Esophagus muscularis mucosa (tissue), 4 donors: ENCODE measurements at regions not wholly inside any gene's neighbourhood (a gene's known extent, or its start where the extent isn't known, plus 50 kb on each side); places are given as distances from the start of the nearest gene placed in this dataset.

Source experiments
- EP300 ChIP-seq: sonication (generic); formaldehyde crosslinking; IDR thresholded peaks from one replicate; pipeline ENCODE4 v1.6.1; 2017; ENCODE audit warnings: antibody characterized with exemption
- POLR2A ChIP-seq: fragments of 450-650 bp; IDR thresholded peaks from one replicate; pipeline ENCODE4 v1.6.1; 2017; ENCODE audit warnings: antibody characterized with exemption, moderate library complexity, mild to moderate bottlenecking, low read depth
- POLR2AphosphoS5 ChIP-seq, 2 donors: sonication (generic); formaldehyde crosslinking; IDR thresholded peaks; one replicate each; pipeline ENCODE4 v1.6.1; 2017; ENCODE audit warnings: antibody characterized with exemption in 2 of 2
- TF ChIP-seq, protein P1 (sequence below), 3 experiments: fragments of 200-600 bp in 2 of 3; fragments of 450-650 bp in 1 of 3; sonication (generic) in 2 of 3; IDR thresholded peaks; one replicate each; pipeline ENCODE4 v1.5.1; 2017 to 2019; ENCODE audit warnings: antibody characterized with exemption in 3 of 3, mild to moderate bottlenecking in 2 of 3, moderate library complexity in 1 of 3

DNA sequence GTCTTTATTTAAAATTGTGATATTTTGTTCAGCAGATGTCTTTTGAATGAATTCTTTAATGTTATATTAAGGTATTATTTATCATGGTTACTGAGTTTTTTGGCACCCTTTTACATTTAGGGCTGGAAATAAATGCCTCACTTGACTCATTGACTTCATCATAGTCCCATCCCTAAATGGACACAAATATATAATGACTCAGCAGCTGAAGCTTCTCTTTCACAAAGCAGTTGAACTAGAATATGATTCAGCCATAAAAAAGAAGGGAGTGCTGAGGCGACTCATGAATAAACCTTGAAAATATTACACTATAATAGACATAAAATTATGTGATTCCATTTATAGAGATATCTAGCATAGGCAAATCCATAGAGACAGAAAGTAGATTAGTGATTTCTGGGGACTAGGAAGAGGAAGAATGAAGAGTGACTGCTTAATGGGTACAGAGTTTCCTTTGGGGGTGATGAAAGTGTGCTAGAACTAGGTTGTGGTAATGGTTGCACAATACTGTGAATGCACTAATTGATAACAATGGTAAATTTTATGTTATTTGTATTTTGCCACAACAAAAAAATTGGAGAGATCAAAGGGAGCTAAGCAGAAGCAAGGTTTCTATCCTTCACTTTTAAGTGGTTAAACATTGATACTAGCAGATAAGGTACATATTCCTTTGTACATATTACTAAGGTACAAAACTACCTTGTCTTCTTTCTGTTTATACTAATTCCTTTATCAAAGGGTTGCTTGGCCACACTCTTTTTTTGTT is 449.6 kb downstream of the NTRK2 start:
- TF ChIP-seq POLR2A, result no peak
- TF ChIP-seq, protein P1, sequence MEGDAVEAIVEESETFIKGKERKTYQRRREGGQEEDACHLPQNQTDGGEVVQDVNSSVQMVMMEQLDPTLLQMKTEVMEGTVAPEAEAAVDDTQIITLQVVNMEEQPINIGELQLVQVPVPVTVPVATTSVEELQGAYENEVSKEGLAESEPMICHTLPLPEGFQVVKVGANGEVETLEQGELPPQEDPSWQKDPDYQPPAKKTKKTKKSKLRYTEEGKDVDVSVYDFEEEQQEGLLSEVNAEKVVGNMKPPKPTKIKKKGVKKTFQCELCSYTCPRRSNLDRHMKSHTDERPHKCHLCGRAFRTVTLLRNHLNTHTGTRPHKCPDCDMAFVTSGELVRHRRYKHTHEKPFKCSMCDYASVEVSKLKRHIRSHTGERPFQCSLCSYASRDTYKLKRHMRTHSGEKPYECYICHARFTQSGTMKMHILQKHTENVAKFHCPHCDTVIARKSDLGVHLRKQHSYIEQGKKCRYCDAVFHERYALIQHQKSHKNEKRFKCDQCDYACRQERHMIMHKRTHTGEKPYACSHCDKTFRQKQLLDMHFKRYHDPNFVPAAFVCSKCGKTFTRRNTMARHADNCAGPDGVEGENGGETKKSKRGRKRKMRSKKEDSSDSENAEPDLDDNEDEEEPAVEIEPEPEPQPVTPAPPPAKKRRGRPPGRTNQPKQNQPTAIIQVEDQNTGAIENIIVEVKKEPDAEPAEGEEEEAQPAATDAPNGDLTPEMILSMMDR (IDR thresholded peaks at IDR 0.05), result no peak
- TF ChIP-seq EP300, result no peak
- TF ChIP-seq POLR2AphosphoS5 (IDR thresholded peaks at IDR 0.05), result no peak
